Right ventricle myocardium inferior (tissue), 1 donor: ENCODE measurements at regions not wholly inside any gene's neighbourhood (a gene's known extent, or its start where the extent isn't known, plus 50 kb on each side); places are given as distances from the start of the nearest gene placed in this dataset.
A peak's percentile ranks its signal among the peaks of the same experiment; 100 is the strongest.

Experiments used
- ATAC-seq: fragments of 200-7000 bp; cut with Tn5 transposase; one replicate; pipeline ENCODE4 v1.9.1; 2020; ENCODE audit warnings: mild to moderate bottlenecking, moderate library complexity
- DNase-seq: peaks from one replicate; pipeline ENCODE4 v3.0.0; 2021; ENCODE audit errors: missing footprints
- intact Hi-C: fragments of 100-400 bp; cut with DNase I; formaldehyde crosslinking; loops from one replicate; pipeline ENCODE4 v1.11.0; 2022
- donor health status: DM: no; HTN: yes; CAD: no; lungs with severe emphysema.

GRCh38 chr2:177314722-177315264 is 50.3 kb upstream of the NFE2L2 start:
- ATAC-seq = no peak
- DNase-seq = no peak
- intact Hi-C loops = no loop called here

DNA sequence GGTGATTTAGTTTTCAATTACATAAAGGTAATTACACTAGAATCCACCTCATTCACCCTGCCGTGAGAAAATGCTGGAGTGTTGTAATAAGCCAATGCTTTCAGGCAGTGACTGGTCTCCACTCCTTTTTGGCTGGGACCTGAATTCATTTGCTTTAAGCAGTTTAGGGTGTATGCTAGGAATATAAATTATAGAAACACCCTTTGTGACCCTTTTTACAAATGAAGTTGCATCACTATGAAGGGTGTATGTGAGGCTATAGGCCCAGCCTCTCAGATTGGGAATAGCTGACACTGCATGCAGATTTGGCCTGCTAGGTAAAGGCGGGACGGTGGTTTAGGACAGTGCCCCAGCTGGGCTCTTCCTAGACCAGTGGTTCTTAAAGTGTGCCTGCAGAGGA is 50.8 kb upstream of the NFE2L2 start:
- ATAC-seq (no peak), DNase-seq (no peak)
- intact Hi-C loops = no loop called here

DNA sequence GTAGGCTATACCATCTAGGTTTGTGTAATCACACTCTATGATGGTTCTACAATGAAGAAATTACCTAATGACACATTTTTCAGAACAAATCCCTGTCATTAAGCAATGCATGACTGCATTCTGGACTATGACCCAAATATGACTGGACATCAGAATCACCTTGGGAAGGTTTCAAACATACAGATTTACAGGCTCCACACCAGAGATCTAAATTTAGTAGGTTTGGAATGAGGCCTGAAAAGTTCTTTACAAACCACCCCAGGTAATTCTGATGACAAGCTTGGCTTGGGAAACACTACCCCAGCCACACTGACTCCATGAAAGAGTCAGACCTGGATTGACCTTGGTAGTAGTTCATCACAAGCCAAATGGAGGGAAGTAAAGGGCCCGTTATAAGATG is 52.2 kb upstream of the NFE2L2 start:
- peak; percentile 50 for ATAC-seq
- no peak for DNase-seq
- intact Hi-C loops = no loop called here

GRCh38 chr2:177317443-177317842 is 52.9 kb upstream of the NFE2L2 start:
- DNase-seq (no peak), ATAC-seq (no peak)
- intact Hi-C loops = no loop called here

- DNase-seq (no peak), ATAC-seq (no peak)
- intact Hi-C loops = no loop called here
Observed at GRCh38 chr2:177317857-177318256, 53.3 kb upstream of the NFE2L2 start.

- ATAC-seq (no peak), DNase-seq (no peak)
- intact Hi-C loops = no loop called here
Observed at GRCh38 chr2:177318613-177319012, 54.1 kb upstream of the NFE2L2 start.

- DNase-seq (no peak), ATAC-seq (no peak)
- intact Hi-C loops = no loop called here
Observed at GRCh38 chr2:177320596-177320995, 56.1 kb upstream of the NFE2L2 start.

GRCh38 chr2:177322801-177323261 is 58.3 kb upstream of the NFE2L2 start:
- intact Hi-C loops = no loop called here
- DNase-seq (no peak), ATAC-seq (no peak)

GRCh38 chr2:177324797-177325196 is 60.3 kb upstream of the NFE2L2 start:
- no peak for DNase-seq
- no peak for ATAC-seq
- intact Hi-C loops = no loop called here

DNA sequence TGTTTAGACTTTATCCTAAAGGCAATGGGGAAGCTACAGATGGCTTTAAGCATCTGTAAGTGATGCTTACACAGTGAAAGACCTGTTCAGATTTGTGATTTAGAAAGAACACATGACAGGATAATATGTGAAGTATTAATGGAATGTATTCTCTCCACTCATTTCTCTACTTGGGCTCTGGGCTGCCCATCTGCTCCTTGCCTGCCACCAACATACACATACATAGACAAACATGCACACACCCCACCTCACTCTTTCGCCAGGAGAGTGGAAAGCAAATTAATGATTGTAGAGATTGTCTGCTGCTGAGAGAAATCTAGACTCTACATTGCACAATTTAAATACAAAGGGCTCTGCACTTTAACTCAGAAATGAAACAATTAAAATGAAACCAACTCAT is 61.0 kb upstream of the NFE2L2 start:
- DNase-seq (no peak), ATAC-seq (no peak)
- intact Hi-C loops = no loop called here

GRCh38 chr2:177326005-177326404 is 61.5 kb upstream of the NFE2L2 start:
- DNase-seq (no peak), ATAC-seq (no peak)
- intact Hi-C loops = no loop called here

- DNase-seq (no peak), ATAC-seq (no peak)
- intact Hi-C loops = no loop called here
Observed at GRCh38 chr2:177326591-177326990, 62.1 kb upstream of the NFE2L2 start.

DNA sequence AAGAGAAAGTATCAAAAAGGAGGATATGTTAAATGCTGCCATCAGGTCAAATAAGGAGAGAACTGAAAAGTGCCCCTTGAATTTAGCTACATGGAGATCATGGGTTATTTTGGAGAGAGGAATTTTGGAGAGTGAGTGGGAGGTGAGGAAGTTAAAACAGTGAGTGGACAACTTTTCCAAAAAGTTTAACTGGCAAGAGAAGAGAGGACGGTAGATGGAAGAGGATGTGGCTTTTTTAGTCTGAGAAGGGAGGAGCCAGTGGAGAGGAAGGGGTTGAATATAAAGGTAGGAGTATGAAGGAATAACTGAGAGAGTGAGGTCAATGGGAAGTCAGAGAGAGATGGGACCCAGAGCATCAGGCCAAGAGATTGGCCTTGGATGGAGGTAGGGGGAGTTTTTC is 62.5 kb upstream of the NFE2L2 start:
- no peak for ATAC-seq
- no peak for DNase-seq
- intact Hi-C loops = no loop called here

- ATAC-seq = no peak
- intact Hi-C loops = no loop called here
- no peak for DNase-seq
Observed at GRCh38 chr2:177328056-177328455, 63.5 kb upstream of the NFE2L2 start.

GRCh38 chr2:177329064-177329463 is 63.5 kb upstream of the AGPS start:
- intact Hi-C loops = no loop called here
- no peak for DNase-seq
- no peak for ATAC-seq

- ATAC-seq = no peak
Observed at GRCh38 chr2:177331466-177331997, 61.0 kb upstream of the AGPS start.

GRCh38 chr2:177332026-177332991 is 60.3 kb upstream of the AGPS start:
- intact Hi-C loops = loop anchor here (1.0 to 10.0 kb wide), 2 partner anchors 69 to 392 kb away; no protein-coding TSS in a partner anchor
- ATAC-seq = peak; percentile 86
- DNase-seq = no peak

More at GRCh38 chr2:177331466-177331997, 61.0 kb upstream of the AGPS start:
- DNase-seq = no peak
- intact Hi-C loops = loop anchor here (10.0 kb wide), 1 partner anchor 393 kb away; no protein-coding TSS in a partner anchor

DNA sequence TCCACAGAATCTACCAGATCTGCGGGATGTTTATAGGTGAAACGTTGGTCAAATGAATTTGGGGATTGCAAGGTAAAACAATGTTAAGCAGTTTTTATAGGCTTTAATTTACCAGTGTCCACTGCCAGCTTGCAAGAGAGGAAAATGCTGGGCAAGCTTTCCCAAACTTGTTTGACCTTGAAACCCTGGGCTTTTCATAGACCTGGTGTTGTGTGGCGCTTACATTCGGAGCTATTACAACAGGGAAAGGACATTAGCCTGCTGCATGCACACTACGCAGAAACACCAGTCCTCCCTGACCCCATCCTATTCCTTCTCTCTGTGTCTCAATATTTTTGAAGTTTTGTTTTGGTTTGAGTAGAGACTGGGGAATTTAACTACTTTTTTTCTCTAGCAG is 59.6 kb upstream of the AGPS start:
- DNase-seq (no peak), ATAC-seq (no peak)
- intact Hi-C loops = loop anchor here (1.0 to 10.0 kb wide), 2 partner anchors 70 to 392 kb away; no protein-coding TSS in a partner anchor

- intact Hi-C loops = loop anchor here (1.0 to 10.0 kb wide), 5 partner anchors 82 to 428 kb away; no protein-coding TSS in a partner anchor
- peak; percentile 57 for ATAC-seq
- no peak for DNase-seq
Observed at GRCh38 chr2:177334940-177335543, 57.5 kb upstream of the AGPS start.
